ENCODE measurements at regions not wholly inside any gene's neighbourhood (a gene's known extent, or its start where the extent isn't known, plus 50 kb on each side); places are given as distances from the start of the nearest gene placed in this dataset.

DNA sequence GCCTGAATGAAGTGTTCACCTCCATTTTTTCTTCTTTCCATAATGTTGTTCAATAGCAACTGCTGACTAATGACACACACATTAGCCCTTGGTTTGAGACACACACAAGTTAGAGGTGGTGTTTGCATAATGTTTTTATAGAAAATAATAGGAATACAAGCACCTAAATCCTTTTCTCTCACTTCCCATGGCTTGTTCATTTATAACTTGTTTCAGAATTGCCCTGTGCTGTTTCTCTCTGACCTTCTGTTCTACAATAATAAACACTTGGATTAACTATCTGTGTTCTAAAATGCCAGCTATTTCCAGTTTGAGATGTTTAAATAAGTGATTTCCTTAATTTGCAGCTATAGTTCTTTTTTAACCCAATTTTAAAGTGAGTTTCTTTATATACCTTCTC is 525.1 kb upstream of the ROBO2 start:
- Histone ChIP-seq H3K4me2 (ENCODE audit: control insufficient read depth, insufficient read depth) (no peak overlapping the region), H3K79me2 (ENCODE audit: control insufficient read depth, insufficient read depth, low read length) (no peaks in the 10 kb centered on the region), H3K4me1 (ENCODE audit: control insufficient read depth, insufficient read depth, low read length) (no peaks in the 10 kb centered on the region), H3K36me3 (ENCODE audit: control insufficient read depth in 2 of 2, insufficient read depth in 2 of 2, low read length in 1 of 2) (no peaks in the 10 kb centered on the region), H3K9me3 (replicated peaks; ENCODE audit: control insufficient read depth, insufficient read depth, low read length) (no peaks in the 10 kb centered on the region), H4K20me1 (ENCODE audit: control insufficient read depth, insufficient read depth) (no peaks in the 10 kb centered on the region), H3K27me3 (replicated peaks in 1 of 2; ENCODE audit: control insufficient read depth in 2 of 2, insufficient read depth in 2 of 2, low read length in 1 of 2) (no peaks in the 10 kb centered on the region), H2AFZ (ENCODE audit: control insufficient read depth, low read depth, low read length) (no peak overlapping the region), H3K4me3 (no peak overlapping the region), H3K27ac (ENCODE audit: control insufficient read depth, insufficient read depth) (no peak overlapping the region), H3K9ac (ENCODE audit: control insufficient read depth, insufficient read depth, low read length) (no peak overlapping the region)
- POLR2A ChIA-PET: no interaction called here
- SMC1A ChIA-PET (ENCODE audit: uncharacterized antibody, unreplicated experiment): no interaction called here
- DNase-seq (ENCODE audit: low read depth, low spot score) (no peak), ATAC-seq (no peak), FAIRE-seq (no peak)
- intact Hi-C loops (cut with micrococcal nuclease; ENCODE audit: unreplicated experiment): no loop called here
- no TSS peak for BruUV-seq (replicated peaks)
- RAD21 ChIA-PET (ENCODE audit: unreplicated experiment): no interaction called here
- TF ChIP-seq HDAC2 (IDR thresholded peaks at IDR 0.05): no peak
- TF ChIP-seq, protein P1, sequence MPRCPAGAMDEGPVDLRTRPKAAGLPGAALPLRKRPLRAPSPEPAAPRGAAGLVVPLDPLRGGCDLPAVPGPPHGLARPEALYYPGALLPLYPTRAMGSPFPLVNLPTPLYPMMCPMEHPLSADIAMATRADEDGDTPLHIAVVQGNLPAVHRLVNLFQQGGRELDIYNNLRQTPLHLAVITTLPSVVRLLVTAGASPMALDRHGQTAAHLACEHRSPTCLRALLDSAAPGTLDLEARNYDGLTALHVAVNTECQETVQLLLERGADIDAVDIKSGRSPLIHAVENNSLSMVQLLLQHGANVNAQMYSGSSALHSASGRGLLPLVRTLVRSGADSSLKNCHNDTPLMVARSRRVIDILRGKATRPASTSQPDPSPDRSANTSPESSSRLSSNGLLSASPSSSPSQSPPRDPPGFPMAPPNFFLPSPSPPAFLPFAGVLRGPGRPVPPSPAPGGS (IDR thresholded peaks at IDR 0.05; ENCODE audit: borderline replicate concordance, insufficient read depth, low read depth, low read length, poor library complexity, severe bottlenecking): no peak
- no peak for TF ChIP-seq TCF12 (IDR thresholded peaks at IDR 0.05; ENCODE audit: low read depth, low read length)
- no peak for TF ChIP-seq TBL1XR1 (IDR thresholded peaks at IDR 0.05; ENCODE audit: low read depth, low read length)
- no peak for TF ChIP-seq CHD2 (IDR thresholded peaks at IDR 0.05; ENCODE audit: borderline replicate concordance, low read depth, low read length)
- no peak for TF ChIP-seq CBFB (IDR thresholded peaks at IDR 0.05; ENCODE audit: low read depth)
- TF ChIP-seq BCL11A (IDR thresholded peaks at IDR 0.05; ENCODE audit: low read depth, low read length): no peak
- no peak for TF ChIP-seq EED (IDR thresholded peaks at IDR 0.05; ENCODE audit: low read depth)
- TF ChIP-seq, protein P2, sequence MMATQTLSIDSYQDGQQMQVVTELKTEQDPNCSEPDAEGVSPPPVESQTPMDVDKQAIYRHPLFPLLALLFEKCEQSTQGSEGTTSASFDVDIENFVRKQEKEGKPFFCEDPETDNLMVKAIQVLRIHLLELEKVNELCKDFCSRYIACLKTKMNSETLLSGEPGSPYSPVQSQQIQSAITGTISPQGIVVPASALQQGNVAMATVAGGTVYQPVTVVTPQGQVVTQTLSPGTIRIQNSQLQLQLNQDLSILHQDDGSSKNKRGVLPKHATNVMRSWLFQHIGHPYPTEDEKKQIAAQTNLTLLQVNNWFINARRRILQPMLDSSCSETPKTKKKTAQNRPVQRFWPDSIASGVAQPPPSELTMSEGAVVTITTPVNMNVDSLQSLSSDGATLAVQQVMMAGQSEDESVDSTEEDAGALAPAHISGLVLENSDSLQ (IDR thresholded peaks at IDR 0.05): no peak
- TF ChIP-seq SREBF2 (IDR thresholded peaks at IDR 0.05; ENCODE audit: low read length): no peak
- no peak for TF ChIP-seq RELA (IDR thresholded peaks at IDR 0.05; ENCODE audit: borderline replicate concordance, partially characterized antibody)
- TF ChIP-seq POLR2AphosphoS2 (IDR thresholded peaks at IDR 0.05; ENCODE audit: low read depth, low read length): no peak
- no peak for TF ChIP-seq NR2C2 (IDR thresholded peaks at IDR 0.05; ENCODE audit: borderline replicate concordance, control insufficient read depth, insufficient read length, low read depth)
- TF ChIP-seq, protein P3, sequence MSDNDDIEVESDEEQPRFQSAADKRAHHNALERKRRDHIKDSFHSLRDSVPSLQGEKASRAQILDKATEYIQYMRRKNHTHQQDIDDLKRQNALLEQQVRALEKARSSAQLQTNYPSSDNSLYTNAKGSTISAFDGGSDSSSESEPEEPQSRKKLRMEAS (IDR thresholded peaks at IDR 0.05; ENCODE audit: low read depth, low read length): no peak
- no peak for TF ChIP-seq SP1 (IDR thresholded peaks at IDR 0.05; ENCODE audit: low read depth, low read length)
- TF ChIP-seq JUNB (IDR thresholded peaks at IDR 0.05): no peak
- CTCF ChIA-PET: no interaction called here
- in situ Hi-C loops (cut with MboI): no loop called here
